GM21529 (cell line): ENCODE measurements at regions not wholly inside any gene's neighbourhood (a gene's known extent, or its start where the extent isn't known, plus 50 kb on each side); places are given as distances from the start of the nearest gene placed in this dataset.

ENCODE experiments used
- ATAC-seq: cut with Tn5 transposase; IDR thresholded peaks from one replicate; pipeline ENCODE4 v1.9.1; 2021; ENCODE audit not compliant: unreplicated experiment

GRCh38 chr13:85313761-85314503, 485.3 kb downstream of the SLITRK6 start:
- ATAC-seq = no peak

GRCh38 chr13:85312071-85312470, 487.1 kb downstream of the SLITRK6 start:
- no peak for ATAC-seq

GRCh38 chr13:85303630-85304029, 495.6 kb downstream of the SLITRK6 start:
- ATAC-seq = no peak

GRCh38 chr13:85298387-85298924, 500.8 kb downstream of the SLITRK6 start:
- no peak for ATAC-seq

GRCh38 chr13:85288698-85289097, 510.5 kb downstream of the SLITRK6 start:
- ATAC-seq = no peak

GRCh38 chr13:85287528-85287927, 511.7 kb downstream of the SLITRK6 start:
- no peak for ATAC-seq

- no peak for ATAC-seq
These were observed 513.1 kb downstream of the SLITRK6 start for GRCh38 chr13:85286081-85286480.

GRCh38 chr13:85284349-85284748, 514.9 kb downstream of the SLITRK6 start:
- no peak for ATAC-seq

- no peak for ATAC-seq
These were observed 515.8 kb downstream of the SLITRK6 start for GRCh38 chr13:85283408-85283807.

- no peak for ATAC-seq
These were observed 516.3 kb downstream of the SLITRK6 start for GRCh38 chr13:85282876-85283275.

- ATAC-seq = no peak
These were observed 520.4 kb downstream of the SLITRK6 start for GRCh38 chr13:85278851-85279250.

- ATAC-seq = no peak
These were observed 521.5 kb downstream of the SLITRK6 start for GRCh38 chr13:85277748-85278147.

GRCh38 chr13:85266771-85267170, 532.4 kb downstream of the SLITRK6 start:
- ATAC-seq = no peak

- ATAC-seq = no peak
These were observed 532.9 kb downstream of the SLITRK6 start for GRCh38 chr13:85266331-85266730.

GRCh38 chr13:85265296-85265695, 533.9 kb downstream of the SLITRK6 start:
- no peak for ATAC-seq

GRCh38 chr13:85262499-85262898, 536.7 kb downstream of the SLITRK6 start:
- ATAC-seq = no peak

- no peak for ATAC-seq
These were observed 537.4 kb downstream of the SLITRK6 start for GRCh38 chr13:85261757-85262346.

GRCh38 chr13:85260896-85261295, 538.3 kb downstream of the SLITRK6 start:
- no peak for ATAC-seq

- no peak for ATAC-seq
These were observed 543.2 kb downstream of the SLITRK6 start for GRCh38 chr13:85255978-85256377.

- ATAC-seq = no peak
These were observed 544.6 kb downstream of the SLITRK6 start for GRCh38 chr13:85254641-85255040.

- no peak for ATAC-seq
These were observed 550.1 kb downstream of the SLITRK6 start for GRCh38 chr13:85249151-85249550.

GRCh38 chr13:85247780-85248179, 551.4 kb downstream of the SLITRK6 start:
- ATAC-seq = no peak
